Hepatocyte (in vitro differentiated cells): ENCODE measurements at regions not wholly inside any gene's neighbourhood (a gene's known extent, or its start where the extent isn't known, plus 50 kb on each side); places are given as distances from the start of the nearest gene placed in this dataset.

ENCODE experiments used
- CTCF ChIP-seq: fragments of 200-600 bp; sonication (generic); IDR thresholded peaks from 2 replicates; pipeline ENCODE4 v1.5.1; 2016; ENCODE audit warnings: antibody characterized with exemption, mild to moderate bottlenecking; ENCODE audit not compliant: poor library complexity
- EZH2phosphoT487 ChIP-seq: fragments of 200-600 bp; sonication (generic); IDR thresholded peaks from one replicate; pipeline ENCODE4 v1.6.1; 2018; ENCODE audit warnings: antibody characterized with exemption, mild to moderate bottlenecking, low read depth, moderate library complexity; ENCODE audit not compliant: unreplicated experiment, severe bottlenecking

DNA sequence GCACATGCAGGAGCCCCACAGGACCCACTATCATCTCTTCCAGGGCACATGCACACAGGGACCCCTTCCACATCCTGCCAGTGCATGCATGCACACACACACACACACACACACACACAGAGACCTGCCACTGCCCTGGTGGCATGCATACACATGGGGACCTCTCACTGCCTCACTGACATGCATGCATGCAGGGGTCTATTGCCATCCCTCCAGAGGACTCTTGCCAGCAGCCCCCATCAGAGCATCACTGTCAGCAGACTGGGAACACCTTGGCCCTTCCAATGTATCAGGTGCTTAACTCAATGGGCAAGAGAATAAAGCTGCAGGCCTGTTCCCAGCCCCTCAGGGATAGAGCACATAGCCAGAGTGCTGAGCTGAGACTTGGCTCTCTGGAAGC lies 433.6 kb upstream of the PPP1R2C start:
- no peak for TF ChIP-seq CTCF
- no peak for TF ChIP-seq EZH2phosphoT487
